ENCODE measurements at regions not wholly inside any gene's neighbourhood (a gene's known extent, or its start where the extent isn't known, plus 50 kb on each side); places are given as distances from the start of the nearest gene placed in this dataset.

DNA sequence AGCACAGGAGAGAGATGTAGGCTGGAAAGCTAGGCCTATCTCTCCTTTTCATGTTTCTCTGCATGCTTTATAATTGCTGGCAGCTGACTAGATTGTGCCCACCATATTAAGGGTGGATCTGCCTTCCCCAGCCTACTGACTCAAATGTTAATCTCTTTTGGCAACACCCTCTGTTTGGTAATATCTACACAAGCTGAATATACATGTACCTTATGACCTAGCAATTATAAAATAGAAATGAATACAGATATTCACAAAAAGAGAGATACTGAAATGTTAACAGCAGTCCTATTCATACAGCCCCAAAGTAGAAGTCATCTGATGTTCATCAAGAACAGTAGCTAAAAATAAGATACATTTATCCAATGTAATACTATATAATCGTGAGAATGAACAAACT lies 429.6 kb downstream of the EPM2A start:
- TF ChIP-seq EP300 (IDR thresholded peaks at IDR 0.05; ENCODE audit: borderline replicate concordance): no peak
- no peak for TF ChIP-seq TAF1 (IDR thresholded peaks at IDR 0.05; ENCODE audit: low read depth)
- no peak for TF ChIP-seq RAD21 (IDR thresholded peaks at IDR 0.05; ENCODE audit: low read depth)
- no peak for TF ChIP-seq MAX (IDR thresholded peaks at IDR 0.05)
- TF ChIP-seq, protein P1, sequence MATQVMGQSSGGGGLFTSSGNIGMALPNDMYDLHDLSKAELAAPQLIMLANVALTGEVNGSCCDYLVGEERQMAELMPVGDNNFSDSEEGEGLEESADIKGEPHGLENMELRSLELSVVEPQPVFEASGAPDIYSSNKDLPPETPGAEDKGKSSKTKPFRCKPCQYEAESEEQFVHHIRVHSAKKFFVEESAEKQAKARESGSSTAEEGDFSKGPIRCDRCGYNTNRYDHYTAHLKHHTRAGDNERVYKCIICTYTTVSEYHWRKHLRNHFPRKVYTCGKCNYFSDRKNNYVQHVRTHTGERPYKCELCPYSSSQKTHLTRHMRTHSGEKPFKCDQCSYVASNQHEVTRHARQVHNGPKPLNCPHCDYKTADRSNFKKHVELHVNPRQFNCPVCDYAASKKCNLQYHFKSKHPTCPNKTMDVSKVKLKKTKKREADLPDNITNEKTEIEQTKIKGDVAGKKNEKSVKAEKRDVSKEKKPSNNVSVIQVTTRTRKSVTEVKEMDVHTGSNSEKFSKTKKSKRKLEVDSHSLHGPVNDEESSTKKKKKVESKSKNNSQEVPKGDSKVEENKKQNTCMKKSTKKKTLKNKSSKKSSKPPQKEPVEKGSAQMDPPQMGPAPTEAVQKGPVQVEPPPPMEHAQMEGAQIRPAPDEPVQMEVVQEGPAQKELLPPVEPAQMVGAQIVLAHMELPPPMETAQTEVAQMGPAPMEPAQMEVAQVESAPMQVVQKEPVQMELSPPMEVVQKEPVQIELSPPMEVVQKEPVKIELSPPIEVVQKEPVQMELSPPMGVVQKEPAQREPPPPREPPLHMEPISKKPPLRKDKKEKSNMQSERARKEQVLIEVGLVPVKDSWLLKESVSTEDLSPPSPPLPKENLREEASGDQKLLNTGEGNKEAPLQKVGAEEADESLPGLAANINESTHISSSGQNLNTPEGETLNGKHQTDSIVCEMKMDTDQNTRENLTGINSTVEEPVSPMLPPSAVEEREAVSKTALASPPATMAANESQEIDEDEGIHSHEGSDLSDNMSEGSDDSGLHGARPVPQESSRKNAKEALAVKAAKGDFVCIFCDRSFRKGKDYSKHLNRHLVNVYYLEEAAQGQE (IDR thresholded peaks at IDR 0.05; ENCODE audit: low read depth): no peak
